GM18868 (cell line): ENCODE measurements at regions not wholly inside any gene's neighbourhood (a gene's known extent, or its start where the extent isn't known, plus 50 kb on each side); places are given as distances from the start of the nearest gene placed in this dataset.

Experiments used
- ATAC-seq: cut with Tn5 transposase; IDR thresholded peaks from one replicate; pipeline ENCODE4 v1.9.1; 2021; ENCODE audit warnings: mild to moderate bottlenecking, moderate library complexity; ENCODE audit not compliant: unreplicated experiment

GRCh38 chr3:153596401-153596800 is 434.4 kb downstream of the RAP2B start:
- ATAC-seq = no peak

- no peak for ATAC-seq
Observed at GRCh38 chr3:153599685-153600084, 437.7 kb downstream of the RAP2B start.

GRCh38 chr3:153600896-153601295 is 438.9 kb downstream of the RAP2B start:
- no peak for ATAC-seq

- no peak for ATAC-seq
Observed at GRCh38 chr3:153601374-153601853, 439.4 kb downstream of the RAP2B start.

GRCh38 chr3:153602801-153603200 is 440.8 kb downstream of the RAP2B start:
- no peak for ATAC-seq

- ATAC-seq = no peak
Observed at GRCh38 chr3:153614140-153614539, 452.1 kb downstream of the RAP2B start.

GRCh38 chr3:153614563-153614962 is 452.5 kb downstream of the RAP2B start:
- ATAC-seq = no peak

GRCh38 chr3:153615863-153616262 is 453.8 kb downstream of the RAP2B start:
- ATAC-seq = no peak

- no peak for ATAC-seq
Observed at GRCh38 chr3:153617463-153617862, 455.4 kb downstream of the RAP2B start.

- ATAC-seq = no peak
Observed at GRCh38 chr3:153618176-153618575, 456.1 kb downstream of the RAP2B start.

- ATAC-seq = no peak
Observed at GRCh38 chr3:153619268-153619667, 457.2 kb downstream of the RAP2B start.

- peak; percentile 98 for ATAC-seq
Observed at GRCh38 chr3:153621953-153622352, 459.9 kb downstream of the RAP2B start.

GRCh38 chr3:153623834-153624233 is 461.8 kb downstream of the RAP2B start:
- no peak for ATAC-seq

- ATAC-seq = no peak
Observed at GRCh38 chr3:153624310-153625030, 462.4 kb downstream of the RAP2B start.

GRCh38 chr3:153625506-153625905 is 463.5 kb downstream of the RAP2B start:
- no peak for ATAC-seq

GRCh38 chr3:153626158-153626557 is 464.1 kb downstream of the RAP2B start:
- ATAC-seq = no peak

GRCh38 chr3:153628591-153628990 is 466.6 kb downstream of the RAP2B start:
- ATAC-seq = peak; percentile 53

GRCh38 chr3:153629148-153629547 is 467.1 kb downstream of the RAP2B start:
- no peak for ATAC-seq

GRCh38 chr3:153631102-153631501 is 469.1 kb downstream of the RAP2B start:
- no peak for ATAC-seq

- no peak for ATAC-seq
Observed at GRCh38 chr3:153631664-153632063, 469.6 kb downstream of the RAP2B start.

GRCh38 chr3:153633407-153633806 is 471.4 kb downstream of the RAP2B start:
- ATAC-seq = no peak

- no peak for ATAC-seq
Observed at GRCh38 chr3:153634683-153635082, 472.7 kb downstream of the RAP2B start.

GRCh38 chr3:153639631-153640030 is 477.6 kb downstream of the RAP2B start:
- ATAC-seq = no peak
